ENCODE measurements at regions not wholly inside any gene's neighbourhood (a gene's known extent, or its start where the extent isn't known, plus 50 kb on each side); places are given as distances from the start of the nearest gene placed in this dataset.
A peak's percentile ranks its signal among the peaks of the same experiment; 100 is the strongest.

- DNase-seq (ENCODE audit: low read depth), result peak; percentile 20
Measured at GRCh38 chr2:54360055-54360792, 95.9 kb upstream of the SPTBN1 start.

GRCh38 chr2:54364409-54364808 lies 91.7 kb upstream of the SPTBN1 start:
- no peak for DNase-seq (ENCODE audit: low read depth)

- DNase-seq (ENCODE audit: low read depth), result no peak
Measured at GRCh38 chr2:54365661-54366060, 90.5 kb upstream of the SPTBN1 start.

GRCh38 chr2:54366487-54367280 lies 89.4 kb upstream of the SPTBN1 start:
- DNase-seq (ENCODE audit: low read depth), result no peak

GRCh38 chr2:54370405-54371104 lies 85.6 kb upstream of the SPTBN1 start:
- DNase-seq (ENCODE audit: low read depth), result no peak

- DNase-seq (ENCODE audit: low read depth), result no peak
Measured at GRCh38 chr2:54371460-54372065, 84.6 kb upstream of the SPTBN1 start.

GRCh38 chr2:54372361-54372760 lies 83.8 kb upstream of the SPTBN1 start:
- no peak for DNase-seq (ENCODE audit: low read depth)

GRCh38 chr2:54373855-54374254 lies 82.3 kb upstream of the SPTBN1 start:
- no peak for DNase-seq (ENCODE audit: low read depth)

- no peak for DNase-seq (ENCODE audit: low read depth)
Measured at GRCh38 chr2:54374591-54375364, 81.3 kb upstream of the SPTBN1 start.

GRCh38 chr2:54377451-54377850 lies 78.7 kb upstream of the SPTBN1 start:
- DNase-seq (ENCODE audit: low read depth), result no peak

GRCh38 chr2:54377901-54378493 lies 78.1 kb upstream of the SPTBN1 start:
- no peak for DNase-seq (ENCODE audit: low read depth)

GRCh38 chr2:54380670-54381069 lies 75.5 kb upstream of the SPTBN1 start:
- DNase-seq (ENCODE audit: low read depth), result no peak

- no peak for DNase-seq (ENCODE audit: low read depth)
Measured at GRCh38 chr2:54381293-54381692, 74.8 kb upstream of the SPTBN1 start.

GRCh38 chr2:54382601-54383000 lies 73.5 kb upstream of the SPTBN1 start:
- DNase-seq (ENCODE audit: low read depth), result no peak

GRCh38 chr2:54384301-54385203 lies 71.6 kb upstream of the SPTBN1 start:
- peak; percentile 1 for DNase-seq (ENCODE audit: low read depth)

- DNase-seq (ENCODE audit: low read depth), result no peak
Measured at GRCh38 chr2:54385271-54385670, 70.9 kb upstream of the SPTBN1 start.

GRCh38 chr2:54386585-54386984 lies 69.5 kb upstream of the SPTBN1 start:
- DNase-seq (ENCODE audit: low read depth), result no peak

- DNase-seq (ENCODE audit: low read depth), result no peak
Measured at GRCh38 chr2:54387059-54387991, 68.8 kb upstream of the SPTBN1 start.

- DNase-seq (ENCODE audit: low read depth), result peak; percentile 8
Measured at GRCh38 chr2:54388076-54388475, 68.1 kb upstream of the SPTBN1 start.
